ENCODE measurements at regions not wholly inside any gene's neighbourhood (a gene's known extent, or its start where the extent isn't known, plus 50 kb on each side); places are given as distances from the start of the nearest gene placed in this dataset.
"Not testable (repeated sequence)": the region's sequence is repeated elsewhere in the genome, so short reads cannot be mapped to it uniquely, and the experiment has no call there.

GRCh38 chr6:125375013-125375412 is 73.2 kb upstream of the HDDC2 start:
- DNase-seq (ENCODE audit: low spot score): no peak
- no peak for ATAC-seq (ENCODE audit: insufficient number of reproducible peaks, low FRiP score, low read depth)
- no peak overlapping the region for H3K4me3 ChIP-seq
- H3K36me3 ChIP-seq: no peaks in the 10 kb centered on the region
- peaks cover 3 to 16% of the 10 kb centered on the region in 2 donors for H3K4me1 ChIP-seq (ENCODE audit: control insufficient read depth in 1 of 2, low read depth in 2 of 2)
- no peaks in the 10 kb centered on the region for H3K9me3 ChIP-seq
- TF ChIP-seq, protein P1, sequence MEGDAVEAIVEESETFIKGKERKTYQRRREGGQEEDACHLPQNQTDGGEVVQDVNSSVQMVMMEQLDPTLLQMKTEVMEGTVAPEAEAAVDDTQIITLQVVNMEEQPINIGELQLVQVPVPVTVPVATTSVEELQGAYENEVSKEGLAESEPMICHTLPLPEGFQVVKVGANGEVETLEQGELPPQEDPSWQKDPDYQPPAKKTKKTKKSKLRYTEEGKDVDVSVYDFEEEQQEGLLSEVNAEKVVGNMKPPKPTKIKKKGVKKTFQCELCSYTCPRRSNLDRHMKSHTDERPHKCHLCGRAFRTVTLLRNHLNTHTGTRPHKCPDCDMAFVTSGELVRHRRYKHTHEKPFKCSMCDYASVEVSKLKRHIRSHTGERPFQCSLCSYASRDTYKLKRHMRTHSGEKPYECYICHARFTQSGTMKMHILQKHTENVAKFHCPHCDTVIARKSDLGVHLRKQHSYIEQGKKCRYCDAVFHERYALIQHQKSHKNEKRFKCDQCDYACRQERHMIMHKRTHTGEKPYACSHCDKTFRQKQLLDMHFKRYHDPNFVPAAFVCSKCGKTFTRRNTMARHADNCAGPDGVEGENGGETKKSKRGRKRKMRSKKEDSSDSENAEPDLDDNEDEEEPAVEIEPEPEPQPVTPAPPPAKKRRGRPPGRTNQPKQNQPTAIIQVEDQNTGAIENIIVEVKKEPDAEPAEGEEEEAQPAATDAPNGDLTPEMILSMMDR (IDR thresholded peaks at IDR 0.05): no peak
- no peak overlapping the region for H3K27ac ChIP-seq
- no peaks in the 10 kb centered on the region for H3K27me3 ChIP-seq (replicated peaks; ENCODE audit: insufficient read depth)

DNA sequence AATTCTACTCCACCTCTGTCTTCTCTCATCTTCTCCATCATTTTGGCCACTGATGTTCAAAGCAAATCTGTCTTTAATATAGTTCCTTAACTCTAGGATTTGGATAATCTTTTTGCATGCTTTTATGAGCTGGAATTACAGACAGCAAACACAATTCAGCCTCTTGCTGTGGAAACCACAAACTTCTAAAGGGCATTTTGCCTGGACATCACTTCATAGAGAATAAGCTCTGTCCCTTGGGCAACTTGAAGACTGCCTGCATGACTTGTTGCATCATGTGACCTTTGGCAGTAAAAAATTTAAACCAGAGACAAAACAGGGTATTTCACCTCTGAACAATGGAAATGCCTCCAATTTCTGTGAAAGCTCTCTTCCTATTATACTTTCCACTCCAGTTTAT is 74.1 kb upstream of the HDDC2 start:
- DNase-seq (ENCODE audit: low spot score) (no peak), ATAC-seq (ENCODE audit: insufficient number of reproducible peaks, low FRiP score, low read depth) (no peak)

DNA sequence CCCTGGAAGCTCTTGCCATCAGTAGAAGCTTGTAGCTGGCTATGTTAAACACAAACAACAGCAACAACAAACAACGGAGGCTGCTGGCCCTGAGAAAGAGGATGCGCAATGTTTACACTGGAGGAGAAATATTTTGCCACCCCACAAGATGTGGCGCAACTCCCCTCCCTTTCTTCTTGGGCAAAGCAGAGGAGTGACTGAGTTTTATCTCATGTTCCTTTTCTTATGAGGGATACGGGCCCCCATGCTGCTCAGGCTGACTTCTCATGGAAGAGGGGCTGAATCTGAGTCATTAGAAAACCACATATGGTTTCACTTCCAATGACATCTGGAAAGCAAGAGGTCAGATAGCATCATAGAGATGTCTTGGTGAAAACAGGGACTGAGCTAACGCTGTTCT is 75.9 kb upstream of the HDDC2 start:
- Histone ChIP-seq H3K27ac (no peak overlapping the region), H3K9me3 (no peaks in the 10 kb centered on the region), H3K4me1 (ENCODE audit: control insufficient read depth in 1 of 2, low read depth in 2 of 2) (peaks cover 3 to 9% of the 10 kb centered on the region in 2 donors), H3K4me3 (no peak overlapping the region), H3K36me3 (no peaks in the 10 kb centered on the region), H3K27me3 (replicated peaks; ENCODE audit: insufficient read depth) (no peaks in the 10 kb centered on the region)
- no peak for ATAC-seq (ENCODE audit: insufficient number of reproducible peaks, low FRiP score, low read depth)
- no peak for DNase-seq (ENCODE audit: low spot score)
- TF ChIP-seq, protein P1 (IDR thresholded peaks at IDR 0.05): no peak

More for the DNA sequence above, 74.1 kb upstream of the HDDC2 start:
- no peak overlapping the region for H3K4me3 ChIP-seq
- peaks cover 3 to 11% of the 10 kb centered on the region in 2 donors for H3K4me1 ChIP-seq (ENCODE audit: control insufficient read depth in 1 of 2, low read depth in 2 of 2)
- no peak overlapping the region for H3K27ac ChIP-seq
- no peaks in the 10 kb centered on the region for H3K36me3 ChIP-seq
- TF ChIP-seq, protein P1 (IDR thresholded peaks at IDR 0.05): no peak
- no peaks in the 10 kb centered on the region for H3K27me3 ChIP-seq (replicated peaks; ENCODE audit: insufficient read depth)
- no peaks in the 10 kb centered on the region for H3K9me3 ChIP-seq

- no peaks in the 10 kb centered on the region for H3K27me3 ChIP-seq (replicated peaks; ENCODE audit: insufficient read depth)
- TF ChIP-seq, protein P1 (IDR thresholded peaks at IDR 0.05): no peak
- ATAC-seq (ENCODE audit: insufficient number of reproducible peaks, low FRiP score, low read depth): no peak
- no peak overlapping the region for H3K4me3 ChIP-seq
- no peak for DNase-seq (ENCODE audit: low spot score)
- no peaks in the 10 kb centered on the region for H3K36me3 ChIP-seq
- H3K4me1 ChIP-seq (ENCODE audit: control insufficient read depth in 1 of 2, low read depth in 2 of 2): peaks cover 3 to 9% of the 10 kb centered on the region in 2 donors
- no peak overlapping the region for H3K27ac ChIP-seq
- H3K9me3 ChIP-seq: no peaks in the 10 kb centered on the region
Measured at GRCh38 chr6:125379174-125379573, 77.4 kb upstream of the HDDC2 start.

GRCh38 chr6:125380474-125380873 is 78.7 kb upstream of the HDDC2 start:
- H3K9me3 ChIP-seq: no peaks in the 10 kb centered on the region
- H3K27me3 ChIP-seq (replicated peaks; ENCODE audit: insufficient read depth): no peaks in the 10 kb centered on the region
- H3K36me3 ChIP-seq: no peaks in the 10 kb centered on the region
- TF ChIP-seq, protein P1 (IDR thresholded peaks at IDR 0.05): no peak
- ATAC-seq (ENCODE audit: insufficient number of reproducible peaks, low FRiP score, low read depth) (no peak), DNase-seq (ENCODE audit: low spot score) (no peak)
- H3K4me3 ChIP-seq: no peak overlapping the region
- H3K4me1 ChIP-seq (ENCODE audit: control insufficient read depth in 1 of 2, low read depth in 2 of 2): peaks cover 3 to 9% of the 10 kb centered on the region in 2 donors
- no peak overlapping the region for H3K27ac ChIP-seq

DNA sequence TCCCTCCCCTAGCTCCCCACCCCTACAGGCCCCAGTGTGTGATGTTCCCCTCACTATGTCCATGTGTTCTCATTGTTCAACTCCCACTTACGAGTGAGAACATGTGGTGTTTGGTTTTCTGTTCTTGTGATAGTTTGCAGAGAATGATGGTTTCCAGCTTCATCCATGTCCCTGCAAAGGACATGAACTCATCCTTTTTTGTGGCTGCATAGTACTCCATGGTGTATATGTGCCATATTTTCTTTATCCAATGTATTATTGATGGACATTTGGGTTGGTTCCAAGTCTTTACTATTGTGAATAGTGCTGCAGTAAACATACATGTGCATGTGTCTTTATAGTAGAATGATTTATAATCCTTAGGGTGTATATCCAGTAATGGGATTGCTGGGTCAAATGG is 84.6 kb upstream of the HDDC2 start:
- not testable (repeated sequence) for H3K9me3 ChIP-seq; H3K4me1 ChIP-seq (ENCODE audit: control insufficient read depth in 1 of 2, low read depth in 2 of 2); H3K27me3 ChIP-seq (replicated peaks; ENCODE audit: insufficient read depth); DNase-seq (ENCODE audit: low spot score); H3K27ac ChIP-seq; ATAC-seq (ENCODE audit: insufficient number of reproducible peaks, low FRiP score, low read depth); H3K36me3 ChIP-seq; H3K4me3 ChIP-seq

Measured in thoracic aorta (tissue), 2 donors.